ENCODE measurements at regions not wholly inside any gene's neighbourhood (a gene's known extent, or its start where the extent isn't known, plus 50 kb on each side); places are given as distances from the start of the nearest gene placed in this dataset.
"Not testable (repeated sequence)": the region's sequence is repeated elsewhere in the genome, so short reads cannot be mapped to it uniquely, and the experiment has no call there.

DNA sequence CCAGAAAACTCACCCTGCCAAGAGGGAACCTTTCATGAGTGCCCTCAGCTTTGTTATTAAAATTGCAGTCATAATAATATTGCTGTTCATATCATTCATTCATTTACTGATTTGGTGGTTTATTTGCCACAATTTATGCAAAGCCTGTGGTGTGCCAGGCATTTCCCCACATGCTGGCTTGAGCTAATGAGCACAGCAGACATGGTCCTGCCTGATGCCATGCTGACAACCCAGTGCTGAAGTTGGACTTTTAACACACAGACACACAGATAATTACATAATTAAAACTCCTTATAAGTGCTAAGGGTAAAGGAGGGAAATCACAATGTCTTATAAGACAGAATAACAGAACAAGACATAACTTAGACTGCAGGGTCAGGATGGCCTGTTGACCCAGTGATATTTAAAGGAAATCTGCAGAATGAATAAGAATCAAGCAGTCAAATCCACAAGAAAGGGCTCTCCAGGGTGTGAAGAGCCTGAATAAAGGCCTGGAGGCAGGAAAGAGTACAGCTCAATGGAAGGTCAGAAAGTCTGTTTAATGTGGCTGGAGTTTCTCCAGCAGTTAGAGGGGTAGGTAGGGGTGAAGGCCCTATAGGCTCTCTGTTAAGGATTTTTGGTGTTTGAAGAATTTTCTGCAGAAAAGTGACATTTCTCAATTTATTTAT, 196.9 kb upstream of the CDH11 start:
- no peak for DNase-seq

DNA sequence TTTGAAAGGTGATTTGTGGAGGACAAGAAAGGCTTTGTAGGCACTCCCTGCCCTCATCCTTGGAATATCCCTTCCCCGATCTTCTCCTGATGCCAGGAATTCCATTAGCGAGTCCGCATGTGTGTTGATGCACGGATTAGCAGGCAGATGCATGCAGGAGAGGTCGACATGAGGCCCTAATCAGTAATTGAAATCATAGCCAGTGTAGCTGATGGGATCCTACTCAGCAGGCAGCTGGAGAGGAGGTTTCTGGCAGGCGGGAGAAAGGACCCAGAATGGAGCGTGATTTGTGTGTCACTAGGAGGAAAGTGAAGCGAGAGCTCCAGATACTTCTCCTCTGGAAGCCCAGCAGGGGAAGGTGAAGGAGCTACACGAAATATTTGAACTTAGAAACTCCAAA, 196.3 kb upstream of the CDH11 start:
- no peak for DNase-seq

DNA sequence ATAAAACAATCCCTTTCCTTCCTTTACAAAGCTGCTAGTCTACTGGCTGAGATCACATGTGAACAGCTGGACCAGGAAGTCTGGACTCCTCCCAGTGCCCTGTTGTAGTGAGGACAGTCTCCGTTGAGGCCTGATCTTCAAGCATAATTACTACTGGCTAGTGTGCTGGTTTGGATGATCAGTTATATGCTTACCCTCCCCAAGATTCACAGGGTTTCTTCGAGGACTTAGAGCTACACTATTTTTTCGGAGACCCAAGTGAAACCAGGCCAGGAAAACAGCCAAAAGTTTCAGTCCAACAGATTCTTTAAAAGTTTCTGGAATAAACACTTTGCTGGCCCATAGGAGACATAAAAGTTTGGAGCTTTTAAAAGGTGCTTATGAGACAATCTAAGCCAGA, 194.9 kb upstream of the CDH11 start:
- DNase-seq = no peak

DNA sequence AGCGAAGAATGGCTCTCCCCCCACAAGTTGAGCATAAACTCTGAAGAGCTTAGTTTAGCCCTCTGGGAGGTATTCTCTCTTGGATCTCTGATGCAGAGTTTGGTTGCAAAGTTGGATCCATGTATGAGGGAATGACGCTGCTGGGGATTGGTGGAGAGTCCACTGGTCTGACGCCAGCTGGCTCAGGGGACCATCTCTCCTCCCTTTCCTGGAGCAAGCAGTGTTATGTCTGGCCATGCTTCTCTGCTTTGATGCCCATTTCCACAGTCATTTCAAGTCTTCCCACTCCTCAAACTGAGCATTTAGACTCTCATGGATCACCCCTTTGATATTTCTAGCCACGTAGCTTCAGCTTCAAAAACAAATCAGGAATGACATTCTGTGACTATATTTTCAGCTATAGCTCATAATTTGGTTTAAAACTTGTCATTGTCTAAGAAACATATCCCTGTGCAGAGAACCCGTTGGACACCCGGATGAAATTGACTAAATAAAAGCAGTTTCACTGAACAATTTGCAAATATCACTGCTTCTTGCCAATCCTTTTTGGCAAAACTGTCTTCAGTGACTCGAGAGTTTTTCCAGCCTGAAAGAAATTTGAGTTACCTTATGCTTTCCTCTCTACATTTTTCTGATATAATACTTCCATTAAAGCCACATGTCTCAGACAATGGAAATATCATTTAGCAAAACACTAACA, 193.4 kb upstream of the CDH11 start:
- DNase-seq = no peak

DNA sequence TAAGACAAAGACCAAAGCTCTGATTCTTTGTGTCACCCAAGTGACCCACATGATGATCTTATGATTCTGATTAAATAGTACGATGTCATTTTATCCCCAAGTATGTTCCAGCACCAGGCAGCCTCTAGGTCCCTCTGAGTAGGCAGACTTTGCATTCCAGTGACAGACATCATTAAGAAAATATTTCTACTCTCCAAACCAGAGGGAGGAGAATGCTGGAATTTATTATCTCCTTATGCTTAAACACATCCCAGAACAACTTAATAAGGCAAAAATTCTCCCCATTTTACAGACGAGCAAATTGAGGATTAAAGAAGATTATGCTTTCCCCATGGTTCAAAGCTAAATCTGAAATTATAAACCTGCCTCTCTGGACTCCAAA, 192.8 kb upstream of the CDH11 start:
- no peak for DNase-seq

DNA sequence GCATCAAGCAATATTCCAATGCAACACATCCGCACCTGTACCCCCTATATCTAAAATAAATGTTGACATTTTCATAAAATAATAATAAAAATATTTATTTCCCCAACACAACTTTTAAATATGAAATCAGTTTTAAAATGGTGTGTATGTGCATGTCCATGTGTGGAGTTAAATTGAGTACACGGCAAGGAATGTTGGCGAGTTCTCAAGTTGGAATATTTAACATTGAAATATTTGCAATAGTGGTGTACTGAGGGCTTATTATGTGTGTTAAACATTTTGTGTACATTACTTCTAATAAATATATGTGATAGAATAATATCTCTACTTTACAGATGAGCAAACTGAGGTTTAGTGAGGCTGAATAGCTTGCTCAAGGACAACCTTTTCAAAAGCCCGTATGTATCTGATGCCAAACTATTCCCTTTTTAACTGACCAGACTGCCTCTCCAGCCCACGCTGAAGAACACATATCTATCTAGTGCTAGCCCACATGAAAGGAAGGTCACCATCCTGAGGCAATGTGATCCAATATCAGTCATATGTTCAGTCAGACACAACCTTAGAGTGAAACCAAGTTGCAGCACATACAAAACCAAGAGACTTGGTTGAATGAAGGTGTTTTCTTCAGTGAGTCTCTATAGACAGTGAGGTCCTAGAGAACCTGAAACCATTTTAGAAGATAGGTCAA, 192.2 kb upstream of the CDH11 start:
- DNase-seq = no peak

DNA sequence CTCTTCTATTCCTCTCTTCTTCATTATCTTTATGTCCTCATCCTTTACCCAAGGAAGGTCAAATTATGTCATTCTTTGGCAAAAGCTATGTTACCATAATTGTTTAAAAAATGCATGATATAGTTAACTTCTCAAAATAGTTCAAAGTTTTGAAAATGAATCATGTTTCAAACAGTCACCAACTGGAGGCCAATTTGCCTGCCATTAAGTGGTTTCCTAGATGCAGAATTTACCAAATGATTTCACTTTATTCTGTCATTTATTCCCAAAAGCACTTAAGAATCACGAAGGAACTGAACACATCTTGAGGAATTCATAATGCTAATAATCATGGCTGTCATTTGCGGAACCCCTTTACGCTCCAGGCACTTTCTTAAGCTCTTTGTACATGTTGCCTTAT, 190.9 kb upstream of the CDH11 start:
- no peak for DNase-seq

DNA sequence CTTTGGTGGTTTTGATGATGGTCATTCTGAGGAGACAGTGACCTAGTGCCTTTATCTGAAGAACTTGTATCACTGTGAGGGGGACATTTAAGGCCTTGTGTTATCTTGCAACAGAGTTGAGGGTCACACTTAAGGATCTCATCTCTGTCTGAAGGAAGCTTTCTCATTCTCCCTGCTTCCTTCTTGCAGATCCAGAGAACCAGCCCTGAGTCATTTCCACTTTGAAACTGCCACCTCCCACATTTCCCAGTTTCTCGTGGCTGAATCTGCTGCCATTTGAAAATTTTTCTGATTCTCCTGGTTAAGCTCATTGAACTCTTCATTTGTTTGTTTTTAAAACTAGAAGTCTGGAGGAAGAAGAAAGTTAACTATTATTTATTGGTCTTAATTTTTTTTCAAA, 190.2 kb upstream of the CDH11 start:
- no peak for DNase-seq

DNA sequence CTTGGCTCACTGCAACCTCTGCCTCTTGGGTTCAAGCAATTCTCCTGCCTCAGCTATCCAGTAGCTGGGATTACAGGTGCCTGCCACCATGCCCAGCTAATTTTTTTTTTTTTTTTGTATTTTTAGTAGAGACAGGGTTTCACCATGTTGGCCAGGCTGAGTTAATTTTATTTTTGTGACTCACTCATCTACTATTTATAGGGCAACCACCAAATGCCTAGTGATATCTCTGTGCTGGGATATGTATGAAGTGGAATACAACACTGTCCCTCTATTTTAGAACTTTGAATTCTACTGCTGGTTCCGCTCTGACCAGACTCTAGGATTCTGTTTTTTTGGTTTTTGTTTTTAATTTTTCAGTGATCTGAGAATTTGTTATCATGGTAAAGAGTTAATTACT, 188.6 kb upstream of the CDH11 start:
- not testable (repeated sequence) for DNase-seq

DNA sequence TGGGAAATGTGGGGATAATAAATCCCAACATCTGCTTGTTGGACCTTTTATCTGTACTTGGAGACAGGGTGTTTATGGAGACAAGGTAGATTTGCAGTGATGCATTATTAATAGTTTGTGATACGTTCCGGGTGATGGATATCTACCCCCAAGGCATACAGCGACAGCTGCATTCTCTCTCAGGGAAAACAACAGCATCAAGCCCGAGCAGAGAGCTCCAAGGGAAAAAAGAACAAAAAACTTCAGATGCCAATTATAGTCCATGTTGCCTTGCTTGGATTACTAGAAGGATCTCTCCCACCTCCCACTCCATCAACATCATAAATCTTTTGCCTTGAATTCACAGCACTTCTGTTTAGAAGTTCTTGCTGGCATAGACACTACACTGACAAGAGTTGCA, 187.5 kb upstream of the CDH11 start:
- no peak for DNase-seq

DNA sequence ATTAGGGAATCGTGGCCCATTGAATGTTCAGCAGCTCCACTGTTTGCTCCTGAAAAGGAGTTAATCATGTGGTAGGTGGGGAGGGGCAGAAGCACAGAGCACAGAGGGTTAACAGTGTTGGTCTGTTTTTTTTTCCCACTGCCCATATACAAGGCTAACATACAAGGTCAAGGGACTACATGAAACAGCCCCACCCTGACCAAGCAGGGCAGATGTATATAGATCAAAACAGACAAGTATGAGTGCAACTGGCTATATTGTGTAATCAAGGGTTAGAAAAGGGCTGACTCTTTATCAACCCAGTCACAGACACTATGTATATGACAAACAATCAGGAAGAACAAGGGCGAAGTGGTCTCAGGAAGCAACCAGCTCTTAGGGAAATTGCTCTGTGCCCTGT, 186.6 kb upstream of the CDH11 start:
- DNase-seq = no peak

DNA sequence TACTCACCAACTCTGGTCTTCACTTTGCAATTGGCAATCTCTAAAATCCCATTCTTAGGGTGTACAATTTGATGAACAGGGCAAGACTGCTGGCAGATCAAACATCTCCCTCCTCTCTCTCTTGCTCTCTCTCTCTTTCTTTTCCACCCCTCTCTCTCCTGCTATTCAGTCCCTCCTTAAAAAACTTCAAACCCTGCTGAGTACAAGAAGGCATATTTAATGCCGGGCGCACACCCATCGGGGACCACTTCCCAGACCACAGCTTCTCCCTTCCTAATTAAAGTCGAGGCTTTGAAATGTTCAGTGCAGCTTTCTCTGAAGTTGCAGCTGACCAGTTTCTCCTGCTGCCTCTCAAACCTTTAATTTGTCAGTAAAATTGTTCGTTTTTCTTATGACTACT, 185.4 kb upstream of the CDH11 start:
- DNase-seq = no peak

DNA sequence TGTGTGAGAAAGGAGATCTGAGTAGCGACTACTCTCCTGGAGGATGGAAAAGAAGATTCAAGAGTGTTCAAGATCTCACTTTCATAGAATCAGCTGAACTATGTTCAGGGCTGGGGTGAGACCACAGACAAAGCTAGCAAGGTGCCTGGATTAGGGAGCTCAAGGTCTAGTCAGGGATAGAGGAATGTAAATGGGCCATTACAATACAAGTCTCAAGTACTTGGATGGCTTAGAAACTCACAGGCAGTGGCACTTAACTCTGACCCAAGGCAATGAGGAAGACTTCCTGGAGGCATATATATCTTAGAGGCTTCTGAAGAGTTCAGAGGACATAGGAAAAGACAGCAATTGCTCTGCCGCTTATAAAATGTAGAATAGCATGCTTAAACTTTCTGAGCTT, 184.9 kb upstream of the CDH11 start:
- no peak for DNase-seq

DNA sequence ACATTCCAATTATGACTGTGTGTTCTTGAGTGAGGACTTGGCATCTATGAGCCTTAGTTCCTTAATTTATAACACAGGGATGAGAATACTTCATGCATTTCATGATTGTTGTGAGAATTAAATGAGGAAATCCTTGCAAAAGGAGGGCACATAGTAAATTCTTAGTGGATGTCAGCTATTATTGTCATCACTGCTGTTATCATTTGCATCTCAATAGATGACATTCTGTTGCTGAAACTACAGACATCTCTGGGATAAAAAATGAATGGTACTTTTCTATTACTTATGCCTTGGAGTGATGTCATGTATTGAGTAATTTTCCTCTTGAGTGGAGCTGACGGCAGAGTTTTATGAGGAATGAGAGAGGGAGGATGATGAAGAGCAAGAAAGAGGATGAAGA, 184.4 kb upstream of the CDH11 start:
- no peak for DNase-seq

DNA sequence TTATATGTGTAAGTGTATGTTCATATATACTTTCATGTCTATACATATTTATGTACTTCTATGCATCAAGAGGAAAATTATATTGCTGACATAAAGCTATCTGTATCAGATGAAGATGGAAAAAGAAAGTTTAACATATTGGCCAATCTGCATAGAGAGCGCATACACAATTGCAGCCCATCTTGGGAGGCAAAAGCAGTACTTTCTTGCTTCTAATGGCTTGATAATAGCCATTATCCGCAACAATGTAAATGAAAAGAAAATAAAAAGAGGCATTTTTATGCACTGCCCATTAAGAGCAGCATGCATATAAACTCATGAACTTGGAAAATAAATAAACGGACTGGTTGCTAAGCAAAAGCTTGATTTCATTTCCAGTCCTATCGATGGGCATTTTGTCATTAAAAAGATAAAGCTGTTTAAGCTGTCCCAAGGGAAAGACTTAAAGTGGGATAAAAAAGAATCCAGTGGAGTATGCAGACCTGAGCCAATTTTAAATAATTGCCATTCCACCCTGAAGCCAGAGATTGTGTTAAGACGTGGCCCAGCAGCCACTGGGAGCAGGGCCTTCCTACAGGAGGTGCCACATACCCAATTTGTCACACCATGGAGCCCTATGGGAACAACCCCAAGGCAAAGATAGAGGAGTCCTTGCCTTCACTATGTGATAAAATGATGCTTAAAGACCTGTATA, 183.6 kb upstream of the CDH11 start:
- no peak for DNase-seq

DNA sequence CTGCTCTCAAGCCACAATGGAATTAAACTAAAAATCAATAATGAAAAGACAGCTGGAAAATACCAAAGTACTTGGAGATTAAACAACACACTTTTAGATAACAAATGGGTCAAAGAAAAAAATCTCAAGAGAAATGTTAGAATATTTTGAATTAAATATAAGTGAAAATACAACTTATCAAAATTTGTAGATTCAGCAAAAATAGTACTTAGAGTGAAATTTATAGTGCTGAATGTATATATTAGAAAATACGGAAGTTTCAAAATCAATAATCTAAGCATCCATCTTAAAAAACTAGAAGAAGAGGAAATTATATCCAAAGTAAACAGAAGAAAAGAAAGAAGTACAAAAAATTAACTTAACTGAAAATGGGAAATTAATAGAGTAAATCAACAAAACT, 179.2 kb upstream of the CDH11 start:
- DNase-seq = no peak

DNA sequence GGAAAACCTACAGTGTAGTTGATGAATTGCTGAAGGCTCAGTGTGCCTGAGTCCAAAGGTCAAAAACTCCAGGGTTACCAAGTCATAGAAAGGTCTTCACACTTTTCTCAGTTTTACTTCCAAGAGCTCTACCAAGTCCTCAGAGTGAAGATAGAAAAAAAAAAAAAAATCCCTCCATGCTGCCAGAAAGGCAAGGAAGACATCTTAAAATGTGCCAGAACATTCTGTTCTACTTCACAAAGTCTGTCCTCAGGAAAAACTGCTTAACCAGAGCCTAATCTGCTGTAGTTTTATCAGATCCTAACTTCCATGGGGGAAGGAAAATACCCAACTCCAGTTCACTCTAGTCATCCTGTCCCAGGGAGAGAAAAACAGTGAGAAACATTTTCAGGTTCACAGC, 175.6 kb upstream of the CDH11 start:
- no peak for DNase-seq

DNA sequence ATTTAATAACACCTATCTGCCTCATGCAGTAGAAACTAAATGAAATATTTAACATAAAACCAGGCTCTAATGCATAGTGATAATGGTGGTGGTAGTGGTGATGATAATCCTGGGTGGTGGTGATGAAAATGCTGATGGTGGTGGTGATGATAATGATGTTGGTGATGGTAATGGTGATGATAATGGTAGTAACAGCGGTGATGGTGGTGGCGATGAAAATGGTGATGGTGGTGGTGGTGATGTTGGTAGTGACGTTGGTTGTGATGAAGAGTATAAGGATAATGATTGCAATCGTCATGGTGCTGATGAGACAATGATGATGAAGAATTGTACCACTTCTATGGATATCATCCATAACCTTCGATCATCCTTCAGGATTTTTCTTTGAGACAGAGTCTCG, 173.7 kb upstream of the CDH11 start:
- no peak for DNase-seq

DNA sequence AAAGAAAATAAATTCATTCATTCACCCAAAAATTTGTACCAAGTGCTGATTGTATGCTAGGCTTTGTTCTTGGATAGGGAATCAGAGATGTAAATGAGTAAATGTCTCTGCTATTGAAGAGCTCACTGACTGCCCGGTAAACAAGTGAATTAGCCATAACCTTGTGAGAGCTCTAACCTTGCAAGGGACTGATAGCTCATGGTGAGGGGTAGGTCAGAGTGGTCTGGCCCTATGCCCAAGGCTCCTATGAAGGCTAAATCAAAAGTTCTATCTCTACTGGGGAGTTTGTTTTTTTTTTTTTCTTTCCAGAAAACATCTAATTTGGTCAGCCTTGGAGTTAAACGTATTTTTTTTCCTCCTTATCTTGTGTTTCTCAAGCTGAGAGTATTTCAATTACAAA, 172.8 kb upstream of the CDH11 start:
- no peak for DNase-seq

DNA sequence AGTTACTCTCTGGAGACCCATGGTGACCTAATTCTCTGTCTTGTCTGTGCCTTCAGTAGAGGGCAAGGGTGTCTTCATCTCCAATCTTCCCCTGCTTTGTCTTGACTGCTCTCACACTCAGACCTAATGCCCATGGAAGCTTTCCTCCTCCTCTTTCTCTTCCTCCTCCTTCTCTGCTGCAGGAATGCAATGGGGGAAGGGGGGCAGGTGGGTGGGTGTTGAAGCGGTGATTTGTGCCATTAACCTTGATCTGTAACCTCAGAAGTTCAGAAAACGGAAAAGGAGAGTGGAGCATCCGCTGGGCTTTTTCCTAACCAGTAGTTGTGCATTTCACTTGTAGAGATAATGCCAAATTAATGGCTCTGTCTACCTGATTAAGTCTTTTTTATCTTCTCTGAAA, 172.3 kb upstream of the CDH11 start:
- no peak for DNase-seq

DNA sequence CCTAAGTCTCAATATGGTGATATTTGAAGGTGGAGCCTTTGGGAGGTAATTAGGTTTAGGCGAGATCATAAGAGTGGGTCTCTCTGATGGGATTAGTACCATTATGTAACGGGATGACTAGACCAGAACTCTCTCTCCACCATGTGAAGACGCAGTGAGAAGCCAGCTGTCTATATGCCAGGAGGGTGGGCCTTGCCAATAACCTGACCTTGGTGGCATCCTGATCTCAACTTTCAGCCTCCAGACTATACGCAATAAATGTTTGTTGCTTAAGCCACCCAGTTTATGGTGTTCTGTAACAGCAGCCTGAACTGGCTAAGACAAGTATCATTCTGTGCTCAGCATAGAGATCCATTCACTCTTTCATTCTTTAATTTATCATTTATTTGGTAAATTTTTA, 167.2 kb upstream of the CDH11 start:
- DNase-seq = no peak

DNA sequence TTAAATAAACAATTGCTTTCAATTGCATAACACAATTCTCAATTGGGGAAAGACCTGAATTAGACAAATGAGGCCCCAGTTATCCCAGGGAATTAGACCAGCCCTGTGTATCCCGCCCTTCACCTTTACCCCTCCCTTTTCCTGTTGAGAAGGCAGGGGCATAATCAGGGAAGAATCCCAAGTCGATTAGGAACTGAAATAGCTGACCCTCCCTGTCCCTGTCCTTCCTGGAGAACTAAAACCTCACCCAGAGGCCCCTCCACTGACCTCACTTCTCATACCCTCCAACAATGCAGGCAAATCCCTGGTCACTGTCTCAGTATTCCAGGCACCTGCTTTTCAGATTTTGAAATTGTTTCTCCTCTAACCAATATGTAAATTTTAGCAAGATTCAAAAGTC, 165.4 kb upstream of the CDH11 start:
- DNase-seq = no peak

DNA sequence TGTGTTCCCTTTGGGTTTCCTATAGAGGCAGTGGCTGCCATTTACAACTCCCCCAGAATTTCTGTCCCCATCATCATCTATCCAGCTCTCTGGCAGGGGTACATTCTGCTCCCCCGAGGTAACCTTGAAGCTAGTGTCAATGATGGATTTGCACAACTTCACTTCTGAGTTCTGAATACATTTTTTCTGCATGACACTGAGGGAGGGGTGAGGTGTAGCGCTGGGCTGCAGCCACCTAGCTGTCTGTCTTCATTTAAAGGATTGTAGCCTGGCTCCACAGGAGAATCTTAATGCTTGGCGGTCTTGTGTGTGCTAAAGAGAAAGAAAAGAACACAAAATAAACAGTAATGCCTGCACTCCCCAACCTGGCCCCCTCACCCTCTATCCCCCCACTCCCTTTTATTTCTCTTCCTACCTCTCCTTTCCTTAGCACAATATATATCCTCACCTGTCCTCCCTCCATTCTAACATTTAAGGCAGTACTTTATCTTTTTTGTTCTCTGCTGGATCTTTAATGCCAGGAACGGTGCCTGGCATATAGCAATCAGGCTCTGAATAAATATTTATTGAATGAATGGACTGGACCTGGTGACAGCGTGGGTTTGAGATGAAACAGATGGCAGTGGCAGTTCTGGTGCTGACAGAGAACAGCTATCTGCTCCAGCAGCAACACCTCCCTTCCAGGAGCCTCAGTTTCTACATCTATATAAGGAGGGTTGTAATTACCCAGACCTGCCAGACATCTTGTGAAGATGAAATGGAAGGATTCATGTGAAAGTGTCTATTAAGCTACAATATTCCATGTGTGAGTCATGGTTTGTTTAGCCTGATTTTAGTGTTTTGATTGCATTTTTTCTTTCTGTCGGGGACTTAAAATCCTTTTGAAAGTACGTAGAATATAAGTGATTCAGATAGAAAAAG, 163.5 kb upstream of the CDH11 start:
- DNase-seq = no peak
